HEK293 (cell line): ENCODE measurements at regions not wholly inside any gene's neighbourhood (a gene's known extent, or its start where the extent isn't known, plus 50 kb on each side); places are given as distances from the start of the nearest gene placed in this dataset.

ENCODE experiments used
- GLI2 ChIP-seq: fragments of 450-650 bp; formaldehyde crosslinking; IDR thresholded peaks from 2 replicates; pipeline ENCODE4; 2017; ENCODE audit warnings: missing biosample characterization, missing genetic modification characterization, low read depth, borderline replicate concordance
- KLF8 ChIP-seq: fragments of 450-650 bp; formaldehyde crosslinking; IDR thresholded peaks from 2 replicates; pipeline ENCODE4 v1.5.1; 2016; ENCODE audit warnings: missing biosample characterization, missing genetic modification characterization
- MEIS1 ChIP-seq: sonication (generic); formaldehyde crosslinking; IDR thresholded peaks from 2 replicates; pipeline ENCODE4 v1.8.1; 2022; ENCODE audit warnings: missing genetic modification reagents, mild to moderate bottlenecking, borderline replicate concordance
- TSHZ1 ChIP-seq: fragments of 450-650 bp; formaldehyde crosslinking; IDR thresholded peaks from 2 replicates; pipeline ENCODE4 v1.5.1; 2016; ENCODE audit warnings: missing biosample characterization, missing genetic modification characterization, borderline replicate concordance
- YY2 ChIP-seq: fragments of 450-650 bp; formaldehyde crosslinking; IDR thresholded peaks from 2 replicates; pipeline ENCODE4 v1.5.1; 2016; ENCODE audit warnings: missing biosample characterization, missing genetic modification characterization
- ZBTB21 ChIP-seq: fragments of 450-650 bp; formaldehyde crosslinking; IDR thresholded peaks from 2 replicates; pipeline ENCODE4 v1.5.1; 2017; ENCODE audit warnings: missing biosample characterization, missing genetic modification characterization
- ZFP69B ChIP-seq: fragments of 450-650 bp; formaldehyde crosslinking; IDR thresholded peaks from 2 replicates; pipeline ENCODE4 v1.5.1; 2016; ENCODE audit warnings: missing biosample characterization, missing genetic modification characterization
- ZNF140 ChIP-seq: fragments of 450-650 bp; formaldehyde crosslinking; IDR thresholded peaks from 2 replicates; pipeline ENCODE4 v1.5.1; 2016; ENCODE audit warnings: missing biosample characterization, missing genetic modification characterization
- ZNF18 ChIP-seq: fragments of 450-650 bp; formaldehyde crosslinking; IDR thresholded peaks from 2 replicates; pipeline ENCODE4 v1.5.1; 2016; ENCODE audit warnings: missing biosample characterization, missing genetic modification characterization
- ZNF184 ChIP-seq: fragments of 450-650 bp; IDR thresholded peaks from 2 replicates; pipeline ENCODE4 v1.5.1; 2018; ENCODE audit warnings: missing biosample characterization, mild to moderate bottlenecking, missing genetic modification characterization
- ZNF248 ChIP-seq: fragments of 450-650 bp; formaldehyde crosslinking; IDR thresholded peaks from 2 replicates; pipeline ENCODE4 v1.5.1; 2017; ENCODE audit warnings: missing biosample characterization, missing genetic modification characterization
- ZNF302 ChIP-seq: fragments of 450-650 bp; formaldehyde crosslinking; IDR thresholded peaks from 2 replicates; pipeline ENCODE4 v1.5.1; 2016; ENCODE audit warnings: missing biosample characterization, missing genetic modification characterization, low read depth
- ZNF324 ChIP-seq: fragments of 450-650 bp; formaldehyde crosslinking; IDR thresholded peaks from 2 replicates; pipeline ENCODE4 v1.5.1; 2016; ENCODE audit warnings: missing biosample characterization, missing genetic modification characterization
- ZNF404 ChIP-seq: fragments of 450-650 bp; formaldehyde crosslinking; IDR thresholded peaks from 2 replicates; pipeline ENCODE4 v1.5.1; 2017; ENCODE audit warnings: missing biosample characterization, missing genetic modification characterization
- ZNF529 ChIP-seq: fragments of 450-650 bp; formaldehyde crosslinking; IDR thresholded peaks from 2 replicates; pipeline ENCODE4 v1.5.1; 2017; ENCODE audit warnings: missing genetic modification characterization, missing biosample characterization; ENCODE audit not compliant: insufficient replicate concordance
- ZNF544 ChIP-seq: fragments of 450-650 bp; formaldehyde crosslinking; IDR thresholded peaks from 2 replicates; pipeline ENCODE4 v1.5.0; 2017; ENCODE audit warnings: missing biosample characterization, missing genetic modification characterization
- ZNF596 ChIP-seq: fragments of 450-650 bp; IDR thresholded peaks from 2 replicates; pipeline ENCODE4 v1.5.0; 2018; ENCODE audit warnings: missing biosample characterization, mild to moderate bottlenecking, missing genetic modification characterization, moderate library complexity
- ZNF623 ChIP-seq: fragments of 450-650 bp; formaldehyde crosslinking; IDR thresholded peaks from 2 replicates; pipeline ENCODE4 v1.5.1; 2016; ENCODE audit warnings: missing biosample characterization, missing genetic modification characterization
- ZNF639 ChIP-seq: fragments of 450-650 bp; formaldehyde crosslinking; IDR thresholded peaks from 2 replicates; pipeline ENCODE4 v1.5.1; 2016; ENCODE audit warnings: missing biosample characterization, missing genetic modification characterization
- ZNF658 ChIP-seq: fragments of 450-650 bp; formaldehyde crosslinking; IDR thresholded peaks from 2 replicates; pipeline ENCODE4; 2016; ENCODE audit warnings: missing biosample characterization, missing genetic modification characterization
- ZNF747 ChIP-seq: fragments of 450-650 bp; formaldehyde crosslinking; IDR thresholded peaks from 2 replicates; pipeline ENCODE4 v1.5.1; 2016; ENCODE audit warnings: missing biosample characterization, missing genetic modification characterization
- ZNF791 ChIP-seq: fragments of 450-650 bp; formaldehyde crosslinking; IDR thresholded peaks from 2 replicates; pipeline ENCODE4 v1.5.1; 2016; ENCODE audit warnings: missing biosample characterization, missing genetic modification characterization
- TF ChIP-seq, protein P1 (sequence below): fragments of 450-650 bp; formaldehyde crosslinking; IDR thresholded peaks from 2 replicates; pipeline ENCODE4 v1.5.1; 2016; ENCODE audit warnings: missing biosample characterization, missing genetic modification characterization
- TF ChIP-seq, protein P2 (sequence below): fragments of 450-650 bp; formaldehyde crosslinking; conservative IDR thresholded peaks from 2 replicates; pipeline ENCODE4 v1.5.1; 2016; ENCODE audit warnings: low read depth, missing biosample characterization, missing genetic modification characterization
- TF ChIP-seq, protein P3 (sequence below): fragments of 450-650 bp; formaldehyde crosslinking; IDR thresholded peaks from 2 replicates; pipeline ENCODE4 v1.5.1; 2017; ENCODE audit warnings: missing biosample characterization, missing genetic modification characterization

DNA sequence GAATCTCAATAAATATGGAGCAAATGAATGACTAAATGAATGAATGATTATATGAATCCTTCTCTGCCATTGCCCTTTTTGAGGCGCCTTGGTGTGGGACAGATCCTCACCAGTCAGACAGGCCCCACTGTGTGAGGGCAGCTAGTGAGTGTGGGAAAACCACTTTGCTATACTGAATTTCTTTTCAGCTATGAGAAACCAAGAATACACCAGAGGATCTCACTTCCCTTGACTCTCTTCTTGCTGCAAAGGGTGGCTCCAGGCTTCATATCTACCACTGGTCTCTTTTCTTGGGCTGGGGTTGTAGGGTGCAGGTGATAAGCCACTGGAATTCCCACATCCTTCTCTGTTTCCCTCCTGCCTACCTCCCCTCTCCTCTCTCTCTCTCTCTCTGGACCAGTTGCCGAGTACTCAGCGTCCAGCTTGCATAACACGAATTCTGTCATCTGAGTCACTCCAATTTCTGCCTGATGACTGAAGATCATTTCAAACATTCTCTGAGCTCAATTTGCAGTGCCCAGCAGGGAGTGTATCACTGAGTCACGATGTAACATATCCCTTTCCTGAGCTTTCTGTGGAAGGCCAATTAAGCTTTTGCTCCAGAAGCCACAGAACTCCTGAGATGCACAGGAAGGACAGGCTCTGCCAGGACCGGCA is 304.3 kb upstream of the NCAM1 start (continued):
- TF ChIP-seq ZNF404 = no peak
- TF ChIP-seq, protein P1, sequence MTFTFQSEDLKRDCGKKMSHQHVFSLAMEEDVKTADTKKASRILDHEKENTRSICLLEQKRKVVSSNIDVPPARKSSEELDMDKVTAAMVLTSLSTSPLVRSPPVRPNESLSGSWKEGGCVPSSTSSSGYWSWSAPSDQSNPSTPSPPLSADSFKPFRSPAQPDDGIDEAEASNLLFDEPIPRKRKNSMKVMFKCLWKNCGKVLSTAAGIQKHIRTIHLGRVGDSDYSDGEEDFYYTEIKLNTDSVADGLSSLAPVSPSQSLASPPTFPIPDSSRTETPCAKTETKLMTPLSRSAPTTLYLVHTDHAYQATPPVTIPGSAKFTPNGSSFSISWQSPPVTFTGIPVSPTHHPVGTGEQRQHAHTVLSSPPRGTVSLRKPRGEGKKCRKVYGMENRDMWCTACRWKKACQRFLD (tag by site-specific recombination) = no peak
- TF ChIP-seq ZNF747 (tag by site-specific recombination) = no peak
- 0 out of 2 replicates have a peak, but pooled peaks have one; percentile 10 for TF ChIP-seq ZFP69B (tag by site-specific recombination)
- TF ChIP-seq ZNF791 = no peak
- no peak for TF ChIP-seq GLI2 (tag by site-specific recombination)
- TF ChIP-seq TSHZ1 = peak; percentile 37; the same call in 1 of the 2 replicates
- no peak for TF ChIP-seq ZNF529 (tag by site-specific recombination)
- TF ChIP-seq ZNF658 = no peak
- TF ChIP-seq ZNF302 (tag by site-specific recombination) = no peak
- TF ChIP-seq, protein P2, sequence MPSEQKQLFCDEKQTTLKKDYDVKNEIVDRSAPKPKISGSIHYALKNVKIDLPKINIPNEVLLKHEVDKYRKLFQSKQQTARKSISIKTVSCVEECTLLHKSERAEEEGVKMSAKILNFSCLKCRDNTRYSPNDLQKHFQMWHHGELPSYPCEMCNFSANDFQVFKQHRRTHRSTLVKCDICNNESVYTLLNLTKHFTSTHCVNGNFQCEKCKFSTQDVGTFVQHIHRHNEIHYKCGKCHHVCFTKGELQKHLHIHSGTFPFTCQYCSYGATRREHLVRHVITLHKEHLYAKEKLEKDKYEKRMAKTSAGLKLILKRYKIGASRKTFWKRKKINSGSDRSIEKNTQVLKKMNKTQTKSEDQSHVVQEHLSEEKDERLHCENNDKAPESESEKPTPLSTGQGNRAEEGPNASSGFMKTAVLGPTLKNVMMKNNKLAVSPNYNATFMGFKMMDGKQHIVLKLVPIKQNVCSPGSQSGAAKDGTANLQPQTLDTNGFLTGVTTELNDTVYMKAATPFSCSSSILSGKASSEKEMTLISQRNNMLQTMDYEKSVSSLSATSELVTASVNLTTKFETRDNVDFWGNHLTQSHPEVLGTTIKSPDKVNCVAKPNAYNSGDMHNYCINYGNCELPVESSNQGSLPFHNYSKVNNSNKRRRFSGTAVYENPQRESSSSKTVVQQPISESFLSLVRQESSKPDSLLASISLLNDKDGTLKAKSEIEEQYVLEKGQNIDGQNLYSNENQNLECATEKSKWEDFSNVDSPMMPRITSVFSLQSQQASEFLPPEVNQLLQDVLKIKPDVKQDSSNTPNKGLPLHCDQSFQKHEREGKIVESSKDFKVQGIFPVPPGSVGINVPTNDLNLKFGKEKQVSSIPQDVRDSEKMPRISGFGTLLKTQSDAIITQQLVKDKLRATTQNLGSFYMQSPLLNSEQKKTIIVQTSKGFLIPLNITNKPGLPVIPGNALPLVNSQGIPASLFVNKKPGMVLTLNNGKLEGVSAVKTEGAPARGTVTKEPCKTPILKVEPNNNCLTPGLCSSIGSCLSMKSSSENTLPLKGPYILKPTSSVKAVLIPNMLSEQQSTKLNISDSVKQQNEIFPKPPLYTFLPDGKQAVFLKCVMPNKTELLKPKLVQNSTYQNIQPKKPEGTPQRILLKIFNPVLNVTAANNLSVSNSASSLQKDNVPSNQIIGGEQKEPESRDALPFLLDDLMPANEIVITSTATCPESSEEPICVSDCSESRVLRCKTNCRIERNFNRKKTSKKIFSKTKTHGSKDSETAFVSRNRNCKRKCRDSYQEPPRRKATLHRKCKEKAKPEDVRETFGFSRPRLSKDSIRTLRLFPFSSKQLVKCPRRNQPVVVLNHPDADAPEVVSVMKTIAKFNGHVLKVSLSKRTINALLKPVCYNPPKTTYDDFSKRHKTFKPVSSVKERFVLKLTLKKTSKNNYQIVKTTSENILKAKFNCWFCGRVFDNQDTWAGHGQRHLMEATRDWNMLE (tag by site-specific recombination) = no peak
- no peak for TF ChIP-seq ZNF324
- no peak for TF ChIP-seq ZNF18
- no peak for TF ChIP-seq MEIS1 (CRISPR knock-in tag)
- TF ChIP-seq ZNF639 (tag by site-specific recombination) = peak; percentile 67; the same call in 1 of the 2 replicates
- no peak for TF ChIP-seq KLF8
- TF ChIP-seq, protein P3, sequence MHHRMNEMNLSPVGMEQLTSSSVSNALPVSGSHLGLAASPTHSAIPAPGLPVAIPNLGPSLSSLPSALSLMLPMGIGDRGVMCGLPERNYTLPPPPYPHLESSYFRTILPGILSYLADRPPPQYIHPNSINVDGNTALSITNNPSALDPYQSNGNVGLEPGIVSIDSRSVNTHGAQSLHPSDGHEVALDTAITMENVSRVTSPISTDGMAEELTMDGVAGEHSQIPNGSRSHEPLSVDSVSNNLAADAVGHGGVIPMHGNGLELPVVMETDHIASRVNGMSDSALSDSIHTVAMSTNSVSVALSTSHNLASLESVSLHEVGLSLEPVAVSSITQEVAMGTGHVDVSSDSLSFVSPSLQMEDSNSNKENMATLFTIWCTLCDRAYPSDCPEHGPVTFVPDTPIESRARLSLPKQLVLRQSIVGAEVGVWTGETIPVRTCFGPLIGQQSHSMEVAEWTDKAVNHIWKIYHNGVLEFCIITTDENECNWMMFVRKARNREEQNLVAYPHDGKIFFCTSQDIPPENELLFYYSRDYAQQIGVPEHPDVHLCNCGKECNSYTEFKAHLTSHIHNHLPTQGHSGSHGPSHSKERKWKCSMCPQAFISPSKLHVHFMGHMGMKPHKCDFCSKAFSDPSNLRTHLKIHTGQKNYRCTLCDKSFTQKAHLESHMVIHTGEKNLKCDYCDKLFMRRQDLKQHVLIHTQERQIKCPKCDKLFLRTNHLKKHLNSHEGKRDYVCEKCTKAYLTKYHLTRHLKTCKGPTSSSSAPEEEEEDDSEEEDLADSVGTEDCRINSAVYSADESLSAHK (tag by site-specific recombination) = no peak
- TF ChIP-seq ZNF544 (tag by site-specific recombination) = no peak
- TF ChIP-seq ZNF184 (tag by site-specific recombination) = no peak
- peak; percentile 73 for TF ChIP-seq ZBTB21 (tag by site-specific recombination)
- no peak for TF ChIP-seq YY2 (tag by site-specific recombination)
- TF ChIP-seq ZNF623 (tag by site-specific recombination) = no peak
- TF ChIP-seq ZNF140 (tag by site-specific recombination) = no peak
- no peak for TF ChIP-seq ZNF248 (tag by site-specific recombination)
- TF ChIP-seq ZNF596 (tag by site-specific recombination) = no peak
